ENCODE measurements at regions not wholly inside any gene's neighbourhood (a gene's known extent, or its start where the extent isn't known, plus 50 kb on each side); places are given as distances from the start of the nearest gene placed in this dataset.

- no peak for TF ChIP-seq CTCF (conservative IDR thresholded peaks at IDR 0.05; ENCODE audit: control insufficient read depth, insufficient read depth, low read depth, low read length)
- DNase-seq (ENCODE audit: low read depth), result no peak
- H3K4me3 ChIP-seq (ENCODE audit: control insufficient read depth, low read depth, low read length), result no peak overlapping the region
These were observed 287.1 kb upstream of the ADRA1B start for GRCh38 chr5:159629158-159629557.

- DNase-seq (ENCODE audit: low read depth), result no peak
- H3K4me3 ChIP-seq (ENCODE audit: control insufficient read depth, low read depth, low read length), result no peak overlapping the region
- no peak for TF ChIP-seq CTCF (conservative IDR thresholded peaks at IDR 0.05; ENCODE audit: control insufficient read depth, insufficient read depth, low read depth, low read length)
These were observed 285.7 kb upstream of the ADRA1B start for GRCh38 chr5:159630545-159630944.

GRCh38 chr5:159631001-159631400 lies 285.3 kb upstream of the ADRA1B start:
- no peak for DNase-seq (ENCODE audit: low read depth)
- TF ChIP-seq CTCF (conservative IDR thresholded peaks at IDR 0.05; ENCODE audit: control insufficient read depth, insufficient read depth, low read depth, low read length), result no peak
- H3K4me3 ChIP-seq (ENCODE audit: control insufficient read depth, low read depth, low read length), result no peak overlapping the region

DNA sequence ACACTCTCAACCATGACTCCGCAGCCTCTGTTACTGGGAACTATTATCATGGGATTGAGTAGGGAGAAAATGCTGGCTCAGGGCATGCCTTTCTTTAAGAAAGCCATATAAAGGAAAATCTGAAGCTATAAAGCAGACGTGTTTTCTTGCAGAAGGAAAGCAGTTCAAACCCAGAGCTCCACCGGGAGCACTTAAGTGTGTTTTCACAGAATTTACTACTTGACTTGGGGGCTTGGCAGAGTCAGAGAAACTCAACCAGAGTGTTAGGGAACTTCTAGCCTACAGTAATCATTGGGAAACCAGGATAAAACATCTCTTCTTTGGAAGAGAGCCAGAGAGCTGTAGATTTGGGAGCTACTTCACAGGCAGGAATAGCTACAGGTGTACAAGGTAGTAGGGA lies 283.4 kb upstream of the ADRA1B start:
- H3K4me3 ChIP-seq (ENCODE audit: control insufficient read depth, low read depth, low read length), result no peak overlapping the region
- DNase-seq (ENCODE audit: low read depth), result no peak
- no peak for TF ChIP-seq CTCF (conservative IDR thresholded peaks at IDR 0.05; ENCODE audit: control insufficient read depth, insufficient read depth, low read depth, low read length)

DNA sequence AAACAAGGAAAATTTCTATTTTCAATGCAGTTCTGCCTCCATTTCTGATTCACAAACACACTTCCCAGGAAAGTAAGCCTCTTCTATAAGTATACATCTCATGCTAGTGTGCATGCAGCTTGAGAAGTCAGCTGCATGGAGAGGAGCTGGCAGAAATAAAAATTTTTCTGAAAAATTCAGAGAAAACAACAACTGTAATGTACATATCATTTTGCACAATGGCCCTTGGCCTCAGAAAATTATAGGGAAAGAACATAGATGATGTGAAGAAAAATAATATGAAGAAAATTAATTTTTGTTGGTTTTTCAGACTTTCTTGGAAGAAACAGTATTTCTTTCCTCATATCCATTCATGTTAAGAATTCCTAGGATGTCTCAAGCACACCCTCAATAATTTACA lies 277.8 kb upstream of the ADRA1B start:
- no peak overlapping the region for H3K4me3 ChIP-seq (ENCODE audit: control insufficient read depth, low read depth, low read length)
- TF ChIP-seq CTCF (conservative IDR thresholded peaks at IDR 0.05; ENCODE audit: control insufficient read depth, insufficient read depth, low read depth, low read length), result no peak

GRCh38 chr5:159638954-159639559 lies 277.2 kb upstream of the ADRA1B start:
- no peak overlapping the region for H3K4me3 ChIP-seq (ENCODE audit: control insufficient read depth, low read depth, low read length)
- DNase-seq (ENCODE audit: low read depth), result no peak
- no peak for TF ChIP-seq CTCF (conservative IDR thresholded peaks at IDR 0.05; ENCODE audit: control insufficient read depth, insufficient read depth, low read depth, low read length)

More for the DNA sequence above, 277.8 kb upstream of the ADRA1B start:
- no peak for DNase-seq (ENCODE audit: low read depth)

GRCh38 chr5:159639590-159639989 lies 276.7 kb upstream of the ADRA1B start:
- H3K4me3 ChIP-seq (ENCODE audit: control insufficient read depth, low read depth, low read length), result no peak overlapping the region
- DNase-seq (ENCODE audit: low read depth), result no peak
- no peak for TF ChIP-seq CTCF (conservative IDR thresholded peaks at IDR 0.05; ENCODE audit: control insufficient read depth, insufficient read depth, low read depth, low read length)

All from fibroblast of mammary gland (primary cell).